ENCODE measurements at regions not wholly inside any gene's neighbourhood (a gene's known extent, or its start where the extent isn't known, plus 50 kb on each side); places are given as distances from the start of the nearest gene placed in this dataset.

- no peaks in the 10 kb centered on the region for H3K27me3 ChIP-seq (ENCODE audit: insufficient read depth, low read length, poor library complexity)
- H3K27ac ChIP-seq (ENCODE audit: low read depth, low read length) = no peak overlapping the region
- no peak overlapping the region for H2AK5ac ChIP-seq (ENCODE audit: low read length)
- H3K79me1 ChIP-seq (ENCODE audit: low read length) = no peaks in the 10 kb centered on the region
- no peak overlapping the region for H3K4me3 ChIP-seq (ENCODE audit: low read length)
- DNase-seq = no peak
- no peak overlapping the region for H3K18ac ChIP-seq (ENCODE audit: low read length)
- H2BK5ac ChIP-seq (ENCODE audit: low read length) = no peak overlapping the region
- no peak overlapping the region for H4K5ac ChIP-seq (ENCODE audit: low read length)
- H3K9ac ChIP-seq (ENCODE audit: low read length) = no peak overlapping the region
- H3K36me3 ChIP-seq (ENCODE audit: control insufficient read depth, insufficient read depth, low read length) = no peaks in the 10 kb centered on the region
- H3K56ac ChIP-seq (ENCODE audit: low read length) = no peak overlapping the region
- H3K4ac ChIP-seq (ENCODE audit: low read depth, low read length) = no peak overlapping the region
- no peaks in the 10 kb centered on the region for H3K79me2 ChIP-seq (ENCODE audit: control insufficient read depth, insufficient read depth, low read length)
- H3K4me2 ChIP-seq (ENCODE audit: low read length) = no peak overlapping the region
- H4K8ac ChIP-seq (ENCODE audit: low read depth, low read length) = no peak overlapping the region
- H2BK15ac ChIP-seq (replicated peaks; ENCODE audit: low read depth) = no peak overlapping the region
- no peaks in the 10 kb centered on the region for H3K4me1 ChIP-seq (ENCODE audit: control insufficient read depth, low read depth, low read length)
- H3K23ac ChIP-seq (ENCODE audit: low read length) = no peak overlapping the region
- no peak overlapping the region for H2BK120ac ChIP-seq (ENCODE audit: low read depth, low read length)
- no CpG with 5 or more reads among the region's 1 CpG for WGBS (ENCODE audit: extremely low coverage, insufficient coverage, low lambda C conversion rate)
Measured at GRCh38 chr22:27088026-27088425, 430.6 kb downstream of the MIAT start.

GRCh38 chr22:27089264-27089663 lies 431.9 kb downstream of the MIAT start:
- H3K18ac ChIP-seq (ENCODE audit: low read length) = no peak overlapping the region
- no peak overlapping the region for H3K4ac ChIP-seq (ENCODE audit: low read depth, low read length)
- H2AK5ac ChIP-seq (ENCODE audit: low read length) = no peak overlapping the region
- no peaks in the 10 kb centered on the region for H3K27me3 ChIP-seq (ENCODE audit: insufficient read depth, low read length, poor library complexity)
- no peak overlapping the region for H2BK120ac ChIP-seq (ENCODE audit: low read depth, low read length)
- no peak overlapping the region for H3K9ac ChIP-seq (ENCODE audit: low read length)
- H3K56ac ChIP-seq (ENCODE audit: low read length) = no peak overlapping the region
- no peaks in the 10 kb centered on the region for H3K4me1 ChIP-seq (ENCODE audit: control insufficient read depth, low read depth, low read length)
- no peaks in the 10 kb centered on the region for H3K79me1 ChIP-seq (ENCODE audit: low read length)
- H3K4me3 ChIP-seq (ENCODE audit: low read length) = no peak overlapping the region
- H3K79me2 ChIP-seq (ENCODE audit: control insufficient read depth, insufficient read depth, low read length) = no peaks in the 10 kb centered on the region
- WGBS (ENCODE audit: extremely low coverage, insufficient coverage, low lambda C conversion rate) = no CpG with 5 or more reads among the region's 3 CpGs
- no peak overlapping the region for H3K4me2 ChIP-seq (ENCODE audit: low read length)
- H2BK5ac ChIP-seq (ENCODE audit: low read length) = no peak overlapping the region
- H4K5ac ChIP-seq (ENCODE audit: low read length) = no peak overlapping the region
- H2BK15ac ChIP-seq (replicated peaks; ENCODE audit: low read depth) = no peak overlapping the region
- no peak overlapping the region for H3K27ac ChIP-seq (ENCODE audit: low read depth, low read length)
- H4K8ac ChIP-seq (ENCODE audit: low read depth, low read length) = no peak overlapping the region
- no peak for DNase-seq
- no peak overlapping the region for H3K23ac ChIP-seq (ENCODE audit: low read length)
- H3K36me3 ChIP-seq (ENCODE audit: control insufficient read depth, insufficient read depth, low read length) = no peaks in the 10 kb centered on the region

- Histone ChIP-seq H3K9ac (ENCODE audit: low read length) (no peak overlapping the region), H3K27me3 (ENCODE audit: insufficient read depth, low read length, poor library complexity) (no peaks in the 10 kb centered on the region), H2BK5ac (ENCODE audit: low read length) (no peak overlapping the region), H3K79me2 (ENCODE audit: control insufficient read depth, insufficient read depth, low read length) (no peaks in the 10 kb centered on the region), H2AK5ac (ENCODE audit: low read length) (no peak overlapping the region), H3K36me3 (ENCODE audit: control insufficient read depth, insufficient read depth, low read length) (no peaks in the 10 kb centered on the region), H2BK15ac (replicated peaks; ENCODE audit: low read depth) (no peak overlapping the region), H3K4me3 (ENCODE audit: low read length) (no peak overlapping the region), H3K27ac (ENCODE audit: low read depth, low read length) (no peak overlapping the region), H3K4me2 (ENCODE audit: low read length) (no peak overlapping the region), H3K18ac (ENCODE audit: low read length) (no peak overlapping the region), H2BK120ac (ENCODE audit: low read depth, low read length) (no peak overlapping the region), H3K23ac (ENCODE audit: low read length) (no peak overlapping the region), H4K5ac (ENCODE audit: low read length) (no peak overlapping the region), H4K8ac (ENCODE audit: low read depth, low read length) (no peak overlapping the region), H3K4me1 (ENCODE audit: control insufficient read depth, low read depth, low read length) (no peaks in the 10 kb centered on the region), H3K4ac (ENCODE audit: low read depth, low read length) (no peak overlapping the region), H3K56ac (ENCODE audit: low read length) (no peak overlapping the region), H3K79me1 (ENCODE audit: low read length) (no peaks in the 10 kb centered on the region)
- DNase-seq = no peak
- WGBS (ENCODE audit: extremely low coverage, insufficient coverage, low lambda C conversion rate) = no CpG with 5 or more reads among the region's 17 CpGs
Measured at GRCh38 chr22:27090611-27091011, 433.2 kb downstream of the MIAT start.

GRCh38 chr22:27093422-27093821 lies 436.0 kb downstream of the MIAT start:
- Histone ChIP-seq H3K18ac (ENCODE audit: low read length) (no peak overlapping the region), H2AK5ac (ENCODE audit: low read length) (no peak overlapping the region), H2BK5ac (ENCODE audit: low read length) (no peak overlapping the region), H3K27ac (ENCODE audit: low read depth, low read length) (no peak overlapping the region), H2BK15ac (replicated peaks; ENCODE audit: low read depth) (no peak overlapping the region), H3K4me1 (ENCODE audit: control insufficient read depth, low read depth, low read length) (no peaks in the 10 kb centered on the region), H3K79me2 (ENCODE audit: control insufficient read depth, insufficient read depth, low read length) (no peaks in the 10 kb centered on the region), H4K8ac (ENCODE audit: low read depth, low read length) (no peak overlapping the region), H3K27me3 (ENCODE audit: insufficient read depth, low read length, poor library complexity) (no peaks in the 10 kb centered on the region), H3K23ac (ENCODE audit: low read length) (no peak overlapping the region), H3K9ac (ENCODE audit: low read length) (no peak overlapping the region), H3K4me3 (ENCODE audit: low read length) (no peak overlapping the region), H3K4me2 (ENCODE audit: low read length) (no peak overlapping the region), H2BK120ac (ENCODE audit: low read depth, low read length) (no peak overlapping the region), H4K5ac (ENCODE audit: low read length) (no peak overlapping the region), H3K4ac (ENCODE audit: low read depth, low read length) (no peak overlapping the region), H3K36me3 (ENCODE audit: control insufficient read depth, insufficient read depth, low read length) (no peaks in the 10 kb centered on the region), H3K79me1 (ENCODE audit: low read length) (no peaks in the 10 kb centered on the region), H3K56ac (ENCODE audit: low read length) (no peak overlapping the region)
- no peak for DNase-seq
- WGBS (ENCODE audit: extremely low coverage, insufficient coverage, low lambda C conversion rate) = no CpG with 5 or more reads among the region's 4 CpGs

- Histone ChIP-seq H3K4me3 (ENCODE audit: low read length) (no peak overlapping the region), H3K27me3 (ENCODE audit: insufficient read depth, low read length, poor library complexity) (no peaks in the 10 kb centered on the region), H3K4me2 (ENCODE audit: low read length) (no peak overlapping the region), H3K4ac (ENCODE audit: low read depth, low read length) (no peak overlapping the region), H4K5ac (ENCODE audit: low read length) (no peak overlapping the region), H3K27ac (ENCODE audit: low read depth, low read length) (no peak overlapping the region), H3K23ac (ENCODE audit: low read length) (no peak overlapping the region), H3K9ac (ENCODE audit: low read length) (no peak overlapping the region), H3K79me1 (ENCODE audit: low read length) (no peaks in the 10 kb centered on the region), H4K8ac (ENCODE audit: low read depth, low read length) (no peak overlapping the region), H3K36me3 (ENCODE audit: control insufficient read depth, insufficient read depth, low read length) (no peaks in the 10 kb centered on the region), H2BK5ac (ENCODE audit: low read length) (no peak overlapping the region), H2BK120ac (ENCODE audit: low read depth, low read length) (no peak overlapping the region), H2BK15ac (replicated peaks; ENCODE audit: low read depth) (no peak overlapping the region), H3K79me2 (ENCODE audit: control insufficient read depth, insufficient read depth, low read length) (no peaks in the 10 kb centered on the region), H3K18ac (ENCODE audit: low read length) (no peak overlapping the region), H3K56ac (ENCODE audit: low read length) (no peak overlapping the region), H2AK5ac (ENCODE audit: low read length) (no peak overlapping the region), H3K4me1 (ENCODE audit: control insufficient read depth, low read depth, low read length) (no peaks in the 10 kb centered on the region)
- WGBS (ENCODE audit: extremely low coverage, insufficient coverage, low lambda C conversion rate) = no CpG with 5 or more reads among the region's 11 CpGs
- DNase-seq = no peak
Measured at GRCh38 chr22:27094633-27095308, 437.4 kb downstream of the MIAT start.

GRCh38 chr22:27097506-27097905 lies 440.1 kb downstream of the MIAT start:
- Histone ChIP-seq H3K79me1 (ENCODE audit: low read length) (no peaks in the 10 kb centered on the region), H2AK5ac (ENCODE audit: low read length) (no peak overlapping the region), H3K27ac (ENCODE audit: low read depth, low read length) (no peak overlapping the region), H3K4me2 (ENCODE audit: low read length) (no peak overlapping the region), H2BK120ac (ENCODE audit: low read depth, low read length) (no peak overlapping the region), H3K4ac (ENCODE audit: low read depth, low read length) (no peak overlapping the region), H4K8ac (ENCODE audit: low read depth, low read length) (no peak overlapping the region), H3K36me3 (ENCODE audit: control insufficient read depth, insufficient read depth, low read length) (no peaks in the 10 kb centered on the region), H3K18ac (ENCODE audit: low read length) (no peak overlapping the region), H2BK5ac (ENCODE audit: low read length) (no peak overlapping the region), H3K23ac (ENCODE audit: low read length) (no peak overlapping the region), H3K79me2 (ENCODE audit: control insufficient read depth, insufficient read depth, low read length) (no peaks in the 10 kb centered on the region), H3K4me1 (ENCODE audit: control insufficient read depth, low read depth, low read length) (no peaks in the 10 kb centered on the region), H2BK15ac (replicated peaks; ENCODE audit: low read depth) (no peak overlapping the region), H3K27me3 (ENCODE audit: insufficient read depth, low read length, poor library complexity) (no peaks in the 10 kb centered on the region), H3K56ac (ENCODE audit: low read length) (no peak overlapping the region), H3K9ac (ENCODE audit: low read length) (no peak overlapping the region), H4K5ac (ENCODE audit: low read length) (no peak overlapping the region), H3K4me3 (ENCODE audit: low read length) (no peak overlapping the region)
- no CpG with 5 or more reads among the region's 5 CpGs for WGBS (ENCODE audit: extremely low coverage, insufficient coverage, low lambda C conversion rate)
- DNase-seq = no peak

All from mesendoderm (in vitro differentiated cells).